ENCODE measurements at regions not wholly inside any gene's neighbourhood (a gene's known extent, or its start where the extent isn't known, plus 50 kb on each side); places are given as distances from the start of the nearest gene placed in this dataset.
"Not testable (repeated sequence)": the region's sequence is repeated elsewhere in the genome, so short reads cannot be mapped to it uniquely, and the experiment has no call there.

GRCh38 chrX:82721891-82722290 lies 786.2 kb upstream of the POU3F4 start:
- H3K36me3 ChIP-seq (ENCODE audit: control insufficient read depth, insufficient read depth, low read length), result no peaks in the 10 kb centered on the region
- H3K9me3 ChIP-seq (replicated peaks; ENCODE audit: control insufficient read depth, low read depth, low read length), result no peaks in the 10 kb centered on the region
- no peak for DNase-seq
- H3K4me3 ChIP-seq (ENCODE audit: low read length), result no peak overlapping the region
- H3K4me1 ChIP-seq (ENCODE audit: control insufficient read depth, insufficient read depth, low read length), result no peaks in the 10 kb centered on the region
- no peak overlapping the region for H3K27ac ChIP-seq (ENCODE audit: low read length)
- no peaks in the 10 kb centered on the region for H3K27me3 ChIP-seq (ENCODE audit: control insufficient read depth, insufficient read depth, low read length)
- WGBS (ENCODE audit: insufficient coverage), result no CpG with 5 or more reads among the region's 1 CpG

GRCh38 chrX:82723806-82724205 lies 784.3 kb upstream of the POU3F4 start:
- Histone ChIP-seq H3K4me1 (ENCODE audit: control insufficient read depth, insufficient read depth, low read length) (no peaks in the 10 kb centered on the region), H3K27me3 (ENCODE audit: control insufficient read depth, insufficient read depth, low read length) (no peaks in the 10 kb centered on the region), H3K9me3 (replicated peaks; ENCODE audit: control insufficient read depth, low read depth, low read length) (no peaks in the 10 kb centered on the region), H3K27ac (ENCODE audit: low read length) (no peak overlapping the region), H3K36me3 (ENCODE audit: control insufficient read depth, insufficient read depth, low read length) (no peaks in the 10 kb centered on the region), H3K4me3 (ENCODE audit: low read length) (no peak overlapping the region)
- no CpG with 5 or more reads among the region's 1 CpG for WGBS (ENCODE audit: insufficient coverage)
- no peak for DNase-seq

- not testable (repeated sequence) for H3K4me1 ChIP-seq (ENCODE audit: control insufficient read depth, insufficient read depth, low read length); H3K27me3 ChIP-seq (ENCODE audit: control insufficient read depth, insufficient read depth, low read length); H3K9me3 ChIP-seq (replicated peaks; ENCODE audit: control insufficient read depth, low read depth, low read length); H3K4me3 ChIP-seq (ENCODE audit: low read length); DNase-seq; H3K36me3 ChIP-seq (ENCODE audit: control insufficient read depth, insufficient read depth, low read length); H3K27ac ChIP-seq (ENCODE audit: low read length)
- no CpG with 5 or more reads among the region's 6 CpGs for WGBS (ENCODE audit: insufficient coverage)
These were observed 780.7 kb upstream of the POU3F4 start for GRCh38 chrX:82727436-82727835.

- no peak overlapping the region for H3K27ac ChIP-seq (ENCODE audit: low read length)
- H3K4me1 ChIP-seq (ENCODE audit: control insufficient read depth, insufficient read depth, low read length), result no peaks in the 10 kb centered on the region
- H3K36me3 ChIP-seq (ENCODE audit: control insufficient read depth, insufficient read depth, low read length), result no peaks in the 10 kb centered on the region
- H3K4me3 ChIP-seq (ENCODE audit: low read length), result no peak overlapping the region
- no CpG with 5 or more reads among the region's 1 CpG for WGBS (ENCODE audit: insufficient coverage)
- no peaks in the 10 kb centered on the region for H3K27me3 ChIP-seq (ENCODE audit: control insufficient read depth, insufficient read depth, low read length)
- no peaks in the 10 kb centered on the region for H3K9me3 ChIP-seq (replicated peaks; ENCODE audit: control insufficient read depth, low read depth, low read length)
- DNase-seq, result no peak
These were observed 775.2 kb upstream of the POU3F4 start for GRCh38 chrX:82732861-82733260.

GRCh38 chrX:82734140-82734539 lies 774.0 kb upstream of the POU3F4 start:
- Histone ChIP-seq H3K36me3 (ENCODE audit: control insufficient read depth, insufficient read depth, low read length) (no peaks in the 10 kb centered on the region), H3K27me3 (ENCODE audit: control insufficient read depth, insufficient read depth, low read length) (no peaks in the 10 kb centered on the region), H3K27ac (ENCODE audit: low read length) (no peak overlapping the region), H3K4me1 (ENCODE audit: control insufficient read depth, insufficient read depth, low read length) (no peaks in the 10 kb centered on the region), H3K4me3 (ENCODE audit: low read length) (no peak overlapping the region), H3K9me3 (replicated peaks; ENCODE audit: control insufficient read depth, low read depth, low read length) (no peaks in the 10 kb centered on the region)
- DNase-seq, result no peak

- 100% methylated on average over 2 of the region's 20 CpGs for WGBS (ENCODE audit: insufficient coverage)
- H3K9me3 ChIP-seq (replicated peaks; ENCODE audit: control insufficient read depth, low read depth, low read length); H3K4me1 ChIP-seq (ENCODE audit: control insufficient read depth, insufficient read depth, low read length); H3K27ac ChIP-seq (ENCODE audit: low read length); DNase-seq; H3K4me3 ChIP-seq (ENCODE audit: low read length); H3K27me3 ChIP-seq (ENCODE audit: control insufficient read depth, insufficient read depth, low read length); H3K36me3 ChIP-seq (ENCODE audit: control insufficient read depth, insufficient read depth, low read length): not testable (repeated sequence)
These were observed 769.8 kb upstream of the POU3F4 start for GRCh38 chrX:82738313-82738712.

GRCh38 chrX:82742351-82742750 lies 765.7 kb upstream of the POU3F4 start:
- no CpG with 5 or more reads among the region's 3 CpGs for WGBS (ENCODE audit: insufficient coverage)
- no peaks in the 10 kb centered on the region for H3K4me1 ChIP-seq (ENCODE audit: control insufficient read depth, insufficient read depth, low read length)
- H3K27me3 ChIP-seq (ENCODE audit: control insufficient read depth, insufficient read depth, low read length), result no peaks in the 10 kb centered on the region
- H3K9me3 ChIP-seq (replicated peaks; ENCODE audit: control insufficient read depth, low read depth, low read length), result no peaks in the 10 kb centered on the region
- no peak overlapping the region for H3K27ac ChIP-seq (ENCODE audit: low read length)
- H3K36me3 ChIP-seq (ENCODE audit: control insufficient read depth, insufficient read depth, low read length), result no peaks in the 10 kb centered on the region
- H3K4me3 ChIP-seq (ENCODE audit: low read length), result no peak overlapping the region
- DNase-seq, result no peak

GRCh38 chrX:82745725-82746124 lies 762.4 kb upstream of the POU3F4 start:
- WGBS (ENCODE audit: insufficient coverage), result 58% methylated on average over 3 of the region's 5 CpGs

GRCh38 chrX:82748906-82749505 lies 759.1 kb upstream of the POU3F4 start:
- H3K27me3 ChIP-seq (ENCODE audit: control insufficient read depth, insufficient read depth, low read length), result no peaks in the 10 kb centered on the region
- H3K36me3 ChIP-seq (ENCODE audit: control insufficient read depth, insufficient read depth, low read length), result no peaks in the 10 kb centered on the region
- peak overlapping the region; percentile 9 for H3K27ac ChIP-seq (ENCODE audit: low read length)
- no peaks in the 10 kb centered on the region for H3K4me1 ChIP-seq (ENCODE audit: control insufficient read depth, insufficient read depth, low read length)
- no peak overlapping the region for H3K4me3 ChIP-seq (ENCODE audit: low read length)
- H3K9me3 ChIP-seq (replicated peaks; ENCODE audit: control insufficient read depth, low read depth, low read length), result no peaks in the 10 kb centered on the region
- WGBS (ENCODE audit: insufficient coverage), result no CpG with 5 or more reads among the region's 2 CpGs
- peak; percentile 88 for DNase-seq

More at GRCh38 chrX:82745725-82746124, 762.4 kb upstream of the POU3F4 start:
- not testable (repeated sequence) for H3K36me3 ChIP-seq (ENCODE audit: control insufficient read depth, insufficient read depth, low read length); H3K4me1 ChIP-seq (ENCODE audit: control insufficient read depth, insufficient read depth, low read length); H3K27ac ChIP-seq (ENCODE audit: low read length); H3K4me3 ChIP-seq (ENCODE audit: low read length); H3K27me3 ChIP-seq (ENCODE audit: control insufficient read depth, insufficient read depth, low read length); H3K9me3 ChIP-seq (replicated peaks; ENCODE audit: control insufficient read depth, low read depth, low read length); DNase-seq

- no peaks in the 10 kb centered on the region for H3K27me3 ChIP-seq (ENCODE audit: control insufficient read depth, insufficient read depth, low read length)
- no peaks in the 10 kb centered on the region for H3K4me1 ChIP-seq (ENCODE audit: control insufficient read depth, insufficient read depth, low read length)
- no peaks in the 10 kb centered on the region for H3K9me3 ChIP-seq (replicated peaks; ENCODE audit: control insufficient read depth, low read depth, low read length)
- no peak overlapping the region for H3K4me3 ChIP-seq (ENCODE audit: low read length)
- WGBS (ENCODE audit: insufficient coverage), result 50% methylated on average over 2 of the region's 6 CpGs
- no peak for DNase-seq
- H3K36me3 ChIP-seq (ENCODE audit: control insufficient read depth, insufficient read depth, low read length), result no peaks in the 10 kb centered on the region
- H3K27ac ChIP-seq (ENCODE audit: low read length), result no peak overlapping the region
These were observed 751.8 kb upstream of the POU3F4 start for GRCh38 chrX:82756272-82756671.

- Histone ChIP-seq H3K27me3 (ENCODE audit: control insufficient read depth, insufficient read depth, low read length) (no peaks in the 10 kb centered on the region), H3K9me3 (replicated peaks; ENCODE audit: control insufficient read depth, low read depth, low read length) (no peaks in the 10 kb centered on the region), H3K4me1 (ENCODE audit: control insufficient read depth, insufficient read depth, low read length) (no peaks in the 10 kb centered on the region), H3K36me3 (ENCODE audit: control insufficient read depth, insufficient read depth, low read length) (no peaks in the 10 kb centered on the region), H3K27ac (ENCODE audit: low read length) (no peak overlapping the region), H3K4me3 (ENCODE audit: low read length) (no peak overlapping the region)
- WGBS (ENCODE audit: insufficient coverage), result 33% methylated on average over 1 of the region's 3 CpGs
- DNase-seq, result peak; percentile 65
These were observed 750.5 kb upstream of the POU3F4 start for GRCh38 chrX:82757614-82758013.
